IPS-15b (cell line): ENCODE measurements at regions not wholly inside any gene's neighbourhood (a gene's known extent, or its start where the extent isn't known, plus 50 kb on each side); places are given as distances from the start of the nearest gene placed in this dataset.

ENCODE experiments used
- H3K27me3 ChIP-seq: one replicate; pipeline ENCODE4 v1.6.1; 2013; ENCODE audit warnings: low read length; ENCODE audit not compliant: control insufficient read depth, insufficient read depth
- H3K36me3 ChIP-seq: one replicate; pipeline ENCODE4 v1.6.1; 2013; ENCODE audit warnings: low read length; ENCODE audit not compliant: control insufficient read depth, insufficient read depth
- H3K4me1 ChIP-seq: one replicate; pipeline ENCODE4 v1.6.1; 2013; ENCODE audit warnings: mild to moderate bottlenecking, low read length; ENCODE audit not compliant: control insufficient read depth, insufficient read depth
- H3K4me3 ChIP-seq: one replicate; pipeline ENCODE4 v1.5.1; 2013; ENCODE audit warnings: low read depth, low read length
- H3K9ac ChIP-seq: one replicate; pipeline ENCODE4 v1.6.1; 2013; ENCODE audit warnings: low read depth, mild to moderate bottlenecking, low read length
- H3K9me3 ChIP-seq: one replicate; pipeline ENCODE4 v1.6.1; 2013; ENCODE audit warnings: mild to moderate bottlenecking, low read length; ENCODE audit not compliant: control insufficient read depth, insufficient read depth

- H3K4me1 ChIP-seq: no peaks in the 10 kb centered on the region
- no peaks in the 10 kb centered on the region for H3K9me3 ChIP-seq
- H3K27me3 ChIP-seq: peaks cover 2% of the 10 kb centered on the region
- H3K36me3 ChIP-seq: no peaks in the 10 kb centered on the region
- H3K4me3 ChIP-seq: no peak overlapping the region
- no peak overlapping the region for H3K9ac ChIP-seq
Observed at GRCh38 chr6:137350857-137351256, 131.7 kb upstream of the IFNGR1 start.

- Histone ChIP-seq H3K36me3 (no peaks in the 10 kb centered on the region), H3K9me3 (no peaks in the 10 kb centered on the region), H3K4me1 (no peaks in the 10 kb centered on the region), H3K27me3 (peaks cover 2% of the 10 kb centered on the region), H3K9ac (no peak overlapping the region), H3K4me3 (no peak overlapping the region)
Observed at GRCh38 chr6:137349856-137350830, 131.0 kb upstream of the IFNGR1 start.

GRCh38 chr6:137348777-137349176, 129.6 kb upstream of the IFNGR1 start:
- H3K9ac ChIP-seq: no peak overlapping the region
- no peaks in the 10 kb centered on the region for H3K4me1 ChIP-seq
- no peaks in the 10 kb centered on the region for H3K36me3 ChIP-seq
- no peaks in the 10 kb centered on the region for H3K9me3 ChIP-seq
- H3K27me3 ChIP-seq: peaks cover 6% of the 10 kb centered on the region
- H3K4me3 ChIP-seq: no peak overlapping the region

- Histone ChIP-seq H3K36me3 (no peaks in the 10 kb centered on the region), H3K4me3 (no peak overlapping the region), H3K4me1 (peaks cover 17% of the 10 kb centered on the region), H3K9ac (no peak overlapping the region), H3K27me3 (peaks cover 4% of the 10 kb centered on the region), H3K9me3 (no peaks in the 10 kb centered on the region)
Observed at GRCh38 chr6:137343241-137343640, 124.1 kb upstream of the IFNGR1 start.

- H3K36me3 ChIP-seq: no peaks in the 10 kb centered on the region
- H3K4me1 ChIP-seq: peaks cover 17% of the 10 kb centered on the region
- peaks cover 4% of the 10 kb centered on the region for H3K27me3 ChIP-seq
- no peak overlapping the region for H3K9ac ChIP-seq
- H3K4me3 ChIP-seq: no peak overlapping the region
- no peaks in the 10 kb centered on the region for H3K9me3 ChIP-seq
Observed at GRCh38 chr6:137342607-137343190, 123.5 kb upstream of the IFNGR1 start.

GRCh38 chr6:137341681-137342195, 122.6 kb upstream of the IFNGR1 start:
- H3K36me3 ChIP-seq: no peaks in the 10 kb centered on the region
- H3K9ac ChIP-seq: no peak overlapping the region
- H3K4me1 ChIP-seq: peaks cover 17% of the 10 kb centered on the region
- H3K9me3 ChIP-seq: no peaks in the 10 kb centered on the region
- H3K4me3 ChIP-seq: no peak overlapping the region
- H3K27me3 ChIP-seq: peaks cover 4% of the 10 kb centered on the region

- Histone ChIP-seq H3K27me3 (peaks cover 4% of the 10 kb centered on the region), H3K4me1 (peaks cover 17% of the 10 kb centered on the region), H3K9ac (no peak overlapping the region), H3K36me3 (no peaks in the 10 kb centered on the region), H3K4me3 (no peak overlapping the region), H3K9me3 (no peaks in the 10 kb centered on the region)
Observed at GRCh38 chr6:137339929-137340559, 120.9 kb upstream of the IFNGR1 start.

GRCh38 chr6:137334884-137335283, 115.7 kb upstream of the IFNGR1 start:
- Histone ChIP-seq H3K4me3 (no peak overlapping the region), H3K4me1 (peaks cover 3% of the 10 kb centered on the region), H3K36me3 (no peaks in the 10 kb centered on the region), H3K9ac (no peak overlapping the region), H3K9me3 (no peaks in the 10 kb centered on the region), H3K27me3 (no peaks in the 10 kb centered on the region)

GRCh38 chr6:137334094-137334493, 114.9 kb upstream of the IFNGR1 start:
- H3K4me3 ChIP-seq: no peak overlapping the region
- no peaks in the 10 kb centered on the region for H3K9me3 ChIP-seq
- H3K27me3 ChIP-seq: no peaks in the 10 kb centered on the region
- no peak overlapping the region for H3K9ac ChIP-seq
- H3K4me1 ChIP-seq: no peaks in the 10 kb centered on the region
- no peaks in the 10 kb centered on the region for H3K36me3 ChIP-seq

- Histone ChIP-seq H3K9ac (no peak overlapping the region), H3K4me1 (no peaks in the 10 kb centered on the region), H3K27me3 (no peaks in the 10 kb centered on the region), H3K9me3 (no peaks in the 10 kb centered on the region), H3K4me3 (no peak overlapping the region), H3K36me3 (no peaks in the 10 kb centered on the region)
Observed at GRCh38 chr6:137332637-137333280, 113.6 kb upstream of the IFNGR1 start.

GRCh38 chr6:137323860-137324259, 104.7 kb upstream of the IFNGR1 start:
- H3K4me3 ChIP-seq: no peak overlapping the region
- no peaks in the 10 kb centered on the region for H3K4me1 ChIP-seq
- H3K9ac ChIP-seq: no peak overlapping the region
- H3K27me3 ChIP-seq: no peaks in the 10 kb centered on the region
- H3K9me3 ChIP-seq: no peaks in the 10 kb centered on the region
- H3K36me3 ChIP-seq: no peaks in the 10 kb centered on the region
